SW480 (cell line): ENCODE measurements at regions not wholly inside any gene's neighbourhood (a gene's known extent, or its start where the extent isn't known, plus 50 kb on each side); places are given as distances from the start of the nearest gene placed in this dataset.
A peak's percentile ranks its signal among the peaks of the same experiment; 100 is the strongest.

Source experiments
- DNase-seq: peaks from one replicate; pipeline ENCODE4 v3.0.0-alpha.2; 2016; ENCODE audit warnings: low spot score

GRCh38 chr18:22856870-22857269 is 76.3 kb upstream of the RBBP8 start:
- no peak for DNase-seq

- no peak for DNase-seq
Observed at GRCh38 chr18:22858121-22858520, 75.0 kb upstream of the RBBP8 start.

GRCh38 chr18:22860807-22861206 is 72.3 kb upstream of the RBBP8 start:
- no peak for DNase-seq

- DNase-seq, result no peak
Observed at GRCh38 chr18:22865354-22866116, 67.6 kb upstream of the RBBP8 start.

DNA sequence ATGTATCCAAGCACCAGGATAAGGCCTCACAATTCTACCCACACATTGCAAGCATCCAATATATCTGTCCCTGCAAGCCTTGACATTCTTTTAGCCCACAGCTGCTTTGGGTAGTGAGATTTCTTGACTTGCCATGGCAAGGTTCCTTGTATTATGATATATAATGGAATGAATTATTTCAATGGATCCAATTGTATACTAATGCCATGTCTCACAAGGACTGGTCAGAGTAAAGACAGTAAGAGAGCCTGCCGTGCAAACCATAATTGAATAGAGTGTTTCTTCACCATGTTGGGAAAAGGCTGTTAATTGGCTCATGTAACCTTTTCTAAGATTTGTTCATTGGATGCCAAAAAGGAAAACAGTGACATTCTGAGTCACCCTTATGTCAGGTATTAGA is 64.3 kb upstream of the RBBP8 start:
- no peak for DNase-seq

- peak; percentile 90 for DNase-seq
Observed at GRCh38 chr18:22871809-22872525, 61.2 kb upstream of the RBBP8 start.

GRCh38 chr18:22872900-22873537 is 60.1 kb upstream of the RBBP8 start:
- DNase-seq, result no peak

GRCh38 chr18:22879293-22879692 is 53.8 kb upstream of the RBBP8 start:
- DNase-seq, result no peak

DNA sequence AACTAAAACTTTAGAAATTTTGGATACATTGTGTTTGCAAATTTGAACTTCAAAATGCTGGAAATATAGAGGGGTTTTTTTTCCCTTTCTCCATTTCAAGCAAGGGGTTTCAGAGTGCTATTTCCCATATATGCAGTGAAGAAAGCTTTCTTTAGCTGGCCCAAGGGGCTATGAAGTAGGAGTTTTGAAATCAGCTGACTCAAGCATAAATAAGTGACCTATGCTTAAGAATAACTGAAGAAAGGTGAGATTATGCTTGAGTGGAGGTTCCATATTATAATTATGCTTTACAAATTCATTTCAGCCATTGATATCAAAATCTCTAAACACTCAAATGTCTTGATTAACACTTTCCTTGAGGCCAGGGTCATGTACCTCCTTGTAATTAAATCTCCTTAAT is 51.0 kb upstream of the RBBP8 start:
- no peak for DNase-seq

- no peak for DNase-seq
Observed at GRCh38 chr18:22883179-22883578, 49.9 kb upstream of the RBBP8 start.
